ENCODE measurements at regions not wholly inside any gene's neighbourhood (a gene's known extent, or its start where the extent isn't known, plus 50 kb on each side); places are given as distances from the start of the nearest gene placed in this dataset.

DNA sequence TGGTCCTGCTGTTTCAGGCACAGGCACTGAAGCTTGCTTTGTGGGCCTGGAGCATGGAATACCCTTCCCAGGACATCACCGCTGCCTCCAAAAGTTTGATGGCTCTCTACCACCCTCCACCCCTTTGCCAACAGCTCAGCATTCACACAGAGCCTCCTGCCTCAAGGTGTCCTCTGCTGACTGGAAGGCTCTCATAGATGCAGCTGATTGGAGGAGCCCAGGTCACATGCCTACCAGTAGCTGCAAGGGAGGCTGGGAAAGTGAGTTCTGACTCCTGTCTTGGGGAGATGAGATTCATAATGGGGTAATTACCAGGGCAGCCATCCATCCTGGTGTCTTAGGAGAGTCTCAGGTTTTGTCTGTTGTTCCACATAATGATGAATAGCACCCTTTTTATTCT, 124.8 kb upstream of the GRIK3 start:
- DNase-seq (ENCODE audit: low spot score) = no peak
- TF ChIP-seq, protein P1, sequence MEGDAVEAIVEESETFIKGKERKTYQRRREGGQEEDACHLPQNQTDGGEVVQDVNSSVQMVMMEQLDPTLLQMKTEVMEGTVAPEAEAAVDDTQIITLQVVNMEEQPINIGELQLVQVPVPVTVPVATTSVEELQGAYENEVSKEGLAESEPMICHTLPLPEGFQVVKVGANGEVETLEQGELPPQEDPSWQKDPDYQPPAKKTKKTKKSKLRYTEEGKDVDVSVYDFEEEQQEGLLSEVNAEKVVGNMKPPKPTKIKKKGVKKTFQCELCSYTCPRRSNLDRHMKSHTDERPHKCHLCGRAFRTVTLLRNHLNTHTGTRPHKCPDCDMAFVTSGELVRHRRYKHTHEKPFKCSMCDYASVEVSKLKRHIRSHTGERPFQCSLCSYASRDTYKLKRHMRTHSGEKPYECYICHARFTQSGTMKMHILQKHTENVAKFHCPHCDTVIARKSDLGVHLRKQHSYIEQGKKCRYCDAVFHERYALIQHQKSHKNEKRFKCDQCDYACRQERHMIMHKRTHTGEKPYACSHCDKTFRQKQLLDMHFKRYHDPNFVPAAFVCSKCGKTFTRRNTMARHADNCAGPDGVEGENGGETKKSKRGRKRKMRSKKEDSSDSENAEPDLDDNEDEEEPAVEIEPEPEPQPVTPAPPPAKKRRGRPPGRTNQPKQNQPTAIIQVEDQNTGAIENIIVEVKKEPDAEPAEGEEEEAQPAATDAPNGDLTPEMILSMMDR (IDR thresholded peaks at IDR 0.05; ENCODE audit: extremely low read depth, missing control alignments) = no peak

DNA sequence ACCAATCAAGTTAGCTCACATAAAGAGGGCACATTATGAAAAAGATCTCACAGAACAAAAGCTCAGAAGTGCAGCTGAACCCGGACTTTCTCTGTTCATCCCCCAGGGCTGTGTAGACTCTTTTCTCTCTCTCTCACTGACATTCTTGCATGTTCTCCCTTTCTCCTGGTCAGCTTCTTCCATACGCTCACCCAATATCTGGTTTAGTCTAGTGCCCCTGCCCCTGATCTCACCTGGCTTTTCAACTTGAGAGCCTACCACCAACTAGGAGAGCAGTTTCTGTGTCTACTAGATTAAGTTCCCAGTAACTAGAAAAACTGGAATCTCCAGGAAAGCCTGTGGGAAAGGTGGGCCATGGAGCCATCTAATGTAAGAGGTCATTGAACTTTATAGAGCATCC, 126.9 kb upstream of the GRIK3 start:
- no peak for DNase-seq (ENCODE audit: low spot score)
- TF ChIP-seq, protein P1 (IDR thresholded peaks at IDR 0.05; ENCODE audit: extremely low read depth, missing control alignments) = no peak

DNA sequence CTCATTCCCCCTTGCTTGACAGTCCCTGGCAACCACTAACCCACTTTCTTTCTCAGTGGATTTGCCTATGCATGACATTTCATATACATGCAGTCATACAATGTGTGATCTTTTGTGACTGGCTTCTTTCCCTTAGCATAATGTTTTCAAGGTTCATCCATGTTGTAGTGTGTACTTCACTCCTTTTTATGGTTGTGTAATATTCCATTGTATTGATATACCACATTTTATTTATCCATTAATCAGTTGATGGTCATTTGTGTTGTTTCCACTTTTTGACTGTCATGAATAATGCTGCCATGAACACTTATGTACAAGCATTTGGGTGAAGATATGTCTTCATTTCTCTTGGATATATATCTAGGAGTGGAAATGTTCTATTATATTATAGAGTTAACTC, 127.7 kb upstream of the GRIK3 start:
- TF ChIP-seq, protein P1 (IDR thresholded peaks at IDR 0.05; ENCODE audit: extremely low read depth, missing control alignments) = no peak
- no peak for DNase-seq (ENCODE audit: low spot score)

DNA sequence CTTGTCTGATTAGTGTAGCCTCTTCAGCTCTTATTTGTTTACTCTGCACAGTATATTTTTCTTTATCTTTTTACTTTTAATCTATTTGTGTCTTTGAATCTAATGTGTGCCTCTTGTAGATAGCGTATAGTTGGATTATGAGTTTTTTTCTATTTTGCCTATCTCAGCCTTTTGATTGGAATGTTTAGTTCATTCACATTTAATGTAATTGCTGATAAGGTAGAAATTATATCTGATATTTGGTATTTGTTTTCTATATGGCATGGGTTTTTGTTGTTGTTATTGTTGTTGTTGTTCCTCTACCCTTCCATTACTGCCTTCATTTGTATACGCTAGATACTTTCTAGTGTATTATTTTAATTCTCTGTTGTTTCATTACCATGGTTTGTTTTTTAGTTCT, 131.7 kb upstream of the GRIK3 start:
- TF ChIP-seq, protein P1 (IDR thresholded peaks at IDR 0.05; ENCODE audit: extremely low read depth, missing control alignments) = no peak
- no peak for DNase-seq (ENCODE audit: low spot score)

DNA sequence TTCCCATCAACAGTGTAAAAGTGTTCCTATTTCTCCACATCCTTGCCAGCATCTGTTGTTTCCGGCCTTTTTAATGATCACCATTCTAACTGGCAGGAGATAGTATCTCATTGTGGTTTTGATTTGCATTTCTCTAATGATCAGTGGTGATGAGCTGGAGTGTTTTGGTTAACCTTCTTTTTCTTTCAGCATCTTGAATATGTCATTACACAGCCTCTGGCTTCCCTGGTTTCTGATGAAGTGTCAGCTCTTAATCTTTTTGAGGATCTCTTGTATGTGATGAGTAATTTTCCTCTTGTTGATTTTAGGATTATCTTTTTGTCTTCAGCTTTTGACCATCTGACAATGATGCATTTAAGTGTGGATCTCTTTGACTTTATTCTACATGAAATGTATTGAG, 133.2 kb upstream of the GRIK3 start:
- no peak for DNase-seq (ENCODE audit: low spot score)
- TF ChIP-seq, protein P1 (IDR thresholded peaks at IDR 0.05; ENCODE audit: extremely low read depth, missing control alignments) = no peak

DNA sequence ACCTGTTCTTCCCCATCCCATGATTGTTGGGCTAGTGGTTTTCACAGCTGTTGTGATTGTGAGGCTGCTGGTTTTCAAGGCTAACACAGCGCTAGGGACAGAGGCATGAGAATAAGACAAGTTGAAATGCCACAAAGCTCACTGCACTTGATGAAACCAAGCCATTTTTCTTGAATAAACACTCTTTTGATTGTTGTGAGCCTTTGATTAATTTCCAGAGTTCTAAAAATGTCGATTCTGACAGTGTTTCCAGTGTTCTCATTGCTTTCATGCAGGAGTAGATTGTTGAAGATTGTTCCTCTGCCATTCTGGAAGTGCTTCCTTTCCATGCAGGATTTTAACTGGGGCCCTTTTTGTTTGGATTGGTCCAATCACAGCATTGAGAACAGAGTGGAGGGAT, 134.9 kb upstream of the GRIK3 start:
- no peak for DNase-seq (ENCODE audit: low spot score)
- TF ChIP-seq, protein P1 (IDR thresholded peaks at IDR 0.05; ENCODE audit: extremely low read depth, missing control alignments) = no peak

DNA sequence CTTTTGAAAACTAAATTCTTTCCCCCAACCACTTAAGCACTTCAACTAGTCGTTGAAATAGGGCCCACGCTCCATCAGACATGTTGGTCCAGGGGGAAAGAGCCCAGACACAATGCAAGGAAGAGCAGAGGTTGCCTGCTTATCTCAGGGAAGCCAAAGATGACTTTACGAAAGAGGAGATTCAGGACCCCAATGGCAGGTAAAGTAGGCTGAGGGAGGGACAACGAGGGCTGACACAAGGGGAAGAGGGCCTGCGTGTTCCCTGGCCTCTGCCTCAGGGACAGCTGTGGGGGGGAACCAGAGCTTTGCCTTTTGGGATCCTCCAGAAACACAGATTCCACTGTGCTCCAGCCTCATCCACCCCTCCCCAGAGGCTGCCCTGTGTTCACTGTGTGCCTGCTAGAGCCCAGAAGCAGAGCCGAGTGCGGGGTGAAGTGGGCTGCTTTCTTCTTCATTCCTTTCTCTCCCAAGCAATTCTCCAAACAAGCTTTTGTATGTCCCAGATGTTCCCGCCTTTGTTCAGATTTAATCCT, 135.5 kb upstream of the GRIK3 start:
- TF ChIP-seq, protein P1 (IDR thresholded peaks at IDR 0.05; ENCODE audit: extremely low read depth, missing control alignments) = no peak
- DNase-seq (ENCODE audit: low spot score) = no peak
